NT2/D1 (cell line): ENCODE measurements at regions not wholly inside any gene's neighbourhood (a gene's known extent, or its start where the extent isn't known, plus 50 kb on each side); places are given as distances from the start of the nearest gene placed in this dataset.

Experiments
- SUZ12 ChIP-seq: IDR thresholded peaks from 2 replicates; pipeline ENCODE4 v1.6.1; 2011; ENCODE audit not compliant: insufficient read length, insufficient read depth; ENCODE audit errors: extremely low read depth
- YY1 ChIP-seq: IDR thresholded peaks from 2 replicates; pipeline ENCODE4 v1.6.1; 2011; ENCODE audit not compliant: insufficient read length, insufficient read depth

DNA sequence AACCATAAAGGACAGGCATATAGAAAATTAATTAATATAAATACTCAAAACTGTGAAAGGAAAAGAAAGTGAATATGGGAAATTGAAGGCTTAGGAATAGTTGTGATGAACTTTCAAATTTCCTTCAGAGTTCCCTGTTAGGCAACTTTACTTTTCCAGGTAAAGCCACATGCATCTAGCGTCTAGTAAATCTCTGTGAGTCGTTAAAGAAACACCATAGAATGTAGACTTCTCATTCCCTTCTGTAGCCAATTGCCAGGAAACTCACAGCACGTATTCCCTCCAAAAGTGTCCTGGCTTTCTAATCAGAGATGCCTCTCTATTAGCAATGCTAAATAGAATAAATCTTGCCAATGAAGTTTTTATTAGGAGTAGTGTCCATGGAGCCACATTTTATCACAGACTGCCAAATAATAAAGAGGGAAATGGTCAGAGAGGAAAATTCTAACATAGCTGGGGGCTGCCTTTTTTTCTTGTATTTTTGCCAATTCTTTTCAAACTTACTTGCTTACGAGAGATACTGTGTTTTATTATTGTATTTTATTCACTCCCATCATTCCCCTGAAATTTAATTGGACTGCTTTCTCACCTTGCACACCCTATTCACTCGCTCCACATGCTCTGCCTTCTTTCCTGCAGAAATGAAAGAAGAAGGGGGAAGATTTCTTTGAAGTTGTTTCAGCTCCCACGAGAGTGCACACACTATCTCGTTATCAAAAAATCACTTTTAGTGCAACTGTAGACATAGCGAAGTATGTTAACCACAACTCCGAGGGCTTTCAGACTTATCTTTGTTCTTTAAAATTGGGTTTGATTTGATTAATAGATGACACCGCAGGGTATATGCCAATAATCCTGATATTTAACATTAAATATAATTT is 439.0 kb downstream of the CSNK1G3 start:
- TF ChIP-seq YY1 (no peak), SUZ12 (no peak)
